Activated CD4-positive, CD25-positive, alpha-beta regulatory T cell (primary cell): ENCODE measurements at regions not wholly inside any gene's neighbourhood (a gene's known extent, or its start where the extent isn't known, plus 50 kb on each side); places are given as distances from the start of the nearest gene placed in this dataset.

ENCODE experiments used
- DNase-seq, 4 experiments: peaks; one replicate each; lab custom pipeline; 2025; lab: John Stamatoyannopoulos, UW

- DNase-seq: no peak
Observed at GRCh38 chr7:130996205-130996832, 262.3 kb upstream of the KLF14 start.

GRCh38 chr7:130996833-130997231 is 262.8 kb upstream of the KLF14 start:
- DNase-seq: no peak

GRCh38 chr7:130998993-130999602 is 265.1 kb upstream of the KLF14 start:
- no peak for DNase-seq

GRCh38 chr7:130999926-131000325 is 265.9 kb upstream of the KLF14 start:
- no peak for DNase-seq

- no peak for DNase-seq
Observed at GRCh38 chr7:131000389-131000788, 266.4 kb upstream of the KLF14 start.

- no peak for DNase-seq
Observed at GRCh38 chr7:131000873-131001272, 266.9 kb upstream of the KLF14 start.

GRCh38 chr7:131002600-131002999 is 268.6 kb upstream of the KLF14 start:
- DNase-seq: no peak

- DNase-seq: no peak
Observed at GRCh38 chr7:131003634-131004033, 269.6 kb upstream of the KLF14 start.

- no peak for DNase-seq
Observed at GRCh38 chr7:131004371-131004770, 270.4 kb upstream of the KLF14 start.

- peak in 3 of 4 experiments; percentile 10 to 30 (median 13) for DNase-seq
Observed at GRCh38 chr7:131007439-131008330, 273.7 kb upstream of the KLF14 start.

GRCh38 chr7:131008840-131009711 is 275.1 kb upstream of the KLF14 start:
- DNase-seq: peak in 2 of 4 experiments; percentile 13 to 41

GRCh38 chr7:131010029-131010716 is 276.2 kb upstream of the KLF14 start:
- DNase-seq: no peak

- DNase-seq: no peak
Observed at GRCh38 chr7:131010717-131011431, 276.9 kb upstream of the KLF14 start.

- DNase-seq: no peak
Observed at GRCh38 chr7:131011432-131011742, 277.4 kb upstream of the KLF14 start.

- no peak for DNase-seq
Observed at GRCh38 chr7:131011976-131012375, 278.0 kb upstream of the KLF14 start.

- no peak for DNase-seq
Observed at GRCh38 chr7:131012477-131013031, 278.5 kb upstream of the KLF14 start.

- DNase-seq: no peak
Observed at GRCh38 chr7:131013716-131014115, 279.7 kb upstream of the KLF14 start.

- DNase-seq: no peak
Observed at GRCh38 chr7:131014906-131015656, 281.1 kb upstream of the KLF14 start.

- DNase-seq: no peak
Observed at GRCh38 chr7:131015657-131015958, 281.6 kb upstream of the KLF14 start.

GRCh38 chr7:131016230-131016629 is 282.2 kb upstream of the KLF14 start:
- DNase-seq: no peak
